Posterior cingulate gyrus (tissue), 11 donors: ENCODE measurements at regions not wholly inside any gene's neighbourhood (a gene's known extent, or its start where the extent isn't known, plus 50 kb on each side); places are given as distances from the start of the nearest gene placed in this dataset.

Experiments used
- DNase-seq, 10 donors: peaks; one replicate each; pipeline versions ENCODE4 v3.0.0 to v3.0.0-alpha.2; 2020 to 2021; ENCODE audit warnings: mixed read lengths in 3 of 10
- intact Hi-C: fragments of 100-400 bp; cut with DNase I; formaldehyde crosslinking; loops from one replicate; pipeline ENCODE4 v1.15.1; 2023

DNA sequence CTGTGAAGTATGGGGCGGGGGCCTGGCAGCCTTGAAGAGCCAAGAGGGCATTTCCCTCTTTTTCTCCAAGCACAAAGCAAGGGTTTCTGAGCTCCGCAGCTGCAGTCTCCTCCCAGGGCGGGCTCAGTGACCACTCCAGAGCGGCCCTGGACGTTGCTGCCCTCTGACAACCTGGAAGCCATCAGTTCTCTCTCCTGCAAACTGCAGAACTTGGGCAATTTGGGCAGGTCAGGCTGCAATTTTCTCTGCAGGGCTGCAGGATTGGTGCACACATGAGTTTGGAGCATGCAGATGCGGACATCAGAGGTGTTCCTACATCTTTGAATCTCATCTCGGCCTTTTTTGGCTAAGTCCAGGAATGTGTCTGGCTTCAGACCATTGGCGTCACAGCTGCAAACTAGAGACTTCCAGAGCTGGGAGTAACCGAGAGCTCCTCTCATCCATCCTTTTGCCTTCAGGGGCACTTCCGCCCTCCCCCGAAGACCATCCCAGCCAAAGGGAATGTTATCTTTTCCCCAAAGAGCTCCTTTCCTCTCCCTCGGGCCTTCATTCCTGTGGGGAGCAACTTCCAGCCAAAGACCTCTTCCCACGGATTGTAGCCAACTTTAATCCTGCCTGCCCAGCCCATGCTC is 139.6 kb upstream of the WNT4 start:
- peak in 2 of 10 donors; percentile 34 to 60 for DNase-seq
- intact Hi-C loops, result no loop called here

DNA sequence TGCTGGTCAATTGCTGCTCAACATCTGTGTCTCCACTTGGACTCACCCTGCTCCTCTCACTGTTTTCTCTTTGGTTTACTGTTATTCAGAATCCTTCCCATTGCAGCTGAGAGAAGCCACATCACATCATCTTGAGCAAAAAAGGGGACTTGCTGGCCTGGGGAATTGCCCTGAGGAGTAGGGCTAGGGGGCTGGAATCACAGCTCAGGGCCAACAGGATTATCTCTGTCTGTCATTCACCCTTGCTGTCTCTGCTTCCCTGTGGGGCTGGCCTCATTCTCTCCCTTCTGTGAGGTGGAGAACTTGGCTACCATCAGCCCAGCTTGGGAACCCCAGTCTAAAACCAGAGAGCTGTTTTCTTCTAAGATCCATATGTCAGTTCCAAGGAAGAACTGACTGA is 140.7 kb upstream of the WNT4 start:
- intact Hi-C loops, result no loop called here
- DNase-seq, result peak in 1 of 10 donors; percentile 28

DNA sequence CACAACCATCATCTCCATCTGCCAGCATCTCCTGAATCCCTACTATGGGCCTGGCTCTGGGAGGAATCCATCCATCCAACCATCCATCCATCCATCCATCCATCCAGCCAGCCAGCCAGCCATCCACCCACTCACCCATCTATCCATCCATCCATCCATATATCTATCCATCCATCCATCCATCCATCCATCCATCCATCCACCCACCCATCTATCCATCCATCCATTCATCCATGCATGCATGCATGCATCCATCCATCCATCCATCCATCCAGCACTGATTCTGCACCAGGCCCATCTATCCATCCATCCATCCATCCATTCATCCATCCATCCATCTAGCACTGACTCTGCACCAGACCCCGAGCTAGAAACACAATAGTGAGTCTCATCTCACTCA is 141.3 kb upstream of the WNT4 start:
- no peak for DNase-seq
- intact Hi-C loops, result no loop called here

DNA sequence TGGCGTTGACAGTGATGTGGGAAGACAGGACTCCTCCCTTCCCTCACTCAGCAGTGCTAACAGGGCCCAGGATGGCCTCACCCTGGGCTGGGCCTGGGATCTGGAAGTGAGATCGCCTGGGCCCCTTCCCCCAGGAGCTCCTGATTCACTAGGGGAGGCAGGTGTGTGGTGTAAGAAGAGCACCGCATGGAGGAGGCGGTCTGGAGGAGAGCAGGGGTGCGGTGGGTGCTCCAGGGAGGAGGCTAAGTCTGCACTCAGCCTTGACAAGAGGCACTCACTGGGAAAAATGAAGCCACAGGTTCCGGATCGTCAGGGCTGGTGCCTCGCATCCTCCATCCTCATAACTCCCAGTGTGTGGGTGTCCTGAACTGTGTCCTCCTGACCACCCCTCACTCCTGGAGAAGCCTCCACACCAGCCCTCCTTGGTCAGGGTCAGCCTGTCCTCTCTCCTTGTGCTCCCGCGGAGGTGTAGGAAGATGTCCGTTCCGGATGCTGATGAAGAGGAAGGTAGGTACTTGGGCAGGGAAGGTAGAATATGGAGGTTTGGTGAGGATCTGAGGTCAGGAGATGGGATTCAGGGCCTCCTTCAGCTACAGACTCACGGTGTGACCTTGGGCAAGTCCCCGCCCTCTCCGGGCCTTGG is 142.1 kb upstream of the WNT4 start:
- intact Hi-C loops, result no loop called here
- DNase-seq, result peak in 2 of 10 donors; percentile 40 to 66

DNA sequence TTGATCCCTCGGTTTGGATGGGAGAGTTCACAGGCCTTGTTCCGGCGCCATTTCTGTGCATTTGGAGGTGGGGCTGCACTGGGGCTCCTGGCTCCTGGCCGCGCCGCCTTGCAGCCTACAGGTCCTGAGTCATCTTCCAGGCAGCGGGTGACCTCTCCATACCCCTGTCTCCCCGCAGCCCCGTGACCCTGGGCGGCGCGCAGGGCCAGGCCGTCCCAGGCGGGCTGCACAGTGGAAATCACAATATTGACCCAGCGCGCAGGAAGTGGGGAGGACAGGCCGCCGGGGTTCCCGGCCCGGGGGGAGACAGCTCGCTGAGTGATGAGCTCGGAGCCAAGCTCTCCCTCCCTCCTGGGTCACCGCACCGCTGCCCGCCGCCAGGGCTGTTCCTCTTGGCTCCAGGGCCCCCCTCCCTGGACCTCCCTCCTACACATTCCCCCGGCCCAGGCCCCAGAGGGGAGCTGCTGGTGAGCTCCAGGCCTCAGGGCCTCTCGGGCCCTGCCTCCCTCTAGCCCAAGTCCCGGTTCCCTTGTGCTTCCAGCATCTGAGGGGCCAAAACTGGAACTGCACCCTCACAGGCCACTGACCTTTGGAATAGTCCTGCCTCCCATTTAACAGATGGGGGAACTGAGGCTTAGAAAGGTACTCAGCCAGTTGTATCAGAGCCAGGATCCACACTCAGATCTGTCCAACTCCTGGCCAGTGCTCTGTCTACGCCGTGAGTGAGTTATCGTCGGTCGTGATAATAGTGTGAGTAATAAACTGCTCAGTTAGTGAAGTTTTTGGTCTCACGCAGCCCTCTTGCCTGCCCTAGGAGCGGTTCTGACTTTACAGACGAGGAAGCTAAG is 142.9 kb upstream of the WNT4 start:
- peak in 1 of 10 donors; percentile 69 for DNase-seq
- intact Hi-C loops, result no loop called here

DNA sequence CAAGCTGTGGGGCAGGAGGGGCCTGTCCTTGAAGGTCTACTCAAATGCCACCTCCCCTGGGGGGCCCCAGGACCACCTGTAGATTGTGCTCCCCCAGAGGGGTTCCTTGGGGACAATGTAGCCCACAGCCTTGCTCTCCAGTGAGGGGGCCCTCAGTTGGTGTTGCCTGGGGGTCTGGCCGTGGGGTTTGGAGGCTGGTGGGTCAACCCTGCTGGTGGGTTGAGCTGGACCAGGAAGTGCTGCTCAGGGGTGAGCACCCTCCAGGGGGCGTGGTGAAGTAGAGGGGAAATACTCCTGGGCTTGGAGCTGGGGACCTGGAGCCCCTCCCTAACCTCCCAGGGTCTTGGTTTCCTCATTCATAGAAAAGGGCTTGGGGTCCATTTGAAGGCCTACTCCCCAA is 143.6 kb upstream of the WNT4 start:
- intact Hi-C loops, result no loop called here
- DNase-seq, result peak in 1 of 10 donors; percentile 76

GRCh38 chr1:22287273-22287672 is 144.4 kb upstream of the WNT4 start:
- intact Hi-C loops, result no loop called here
- DNase-seq, result no peak

DNA sequence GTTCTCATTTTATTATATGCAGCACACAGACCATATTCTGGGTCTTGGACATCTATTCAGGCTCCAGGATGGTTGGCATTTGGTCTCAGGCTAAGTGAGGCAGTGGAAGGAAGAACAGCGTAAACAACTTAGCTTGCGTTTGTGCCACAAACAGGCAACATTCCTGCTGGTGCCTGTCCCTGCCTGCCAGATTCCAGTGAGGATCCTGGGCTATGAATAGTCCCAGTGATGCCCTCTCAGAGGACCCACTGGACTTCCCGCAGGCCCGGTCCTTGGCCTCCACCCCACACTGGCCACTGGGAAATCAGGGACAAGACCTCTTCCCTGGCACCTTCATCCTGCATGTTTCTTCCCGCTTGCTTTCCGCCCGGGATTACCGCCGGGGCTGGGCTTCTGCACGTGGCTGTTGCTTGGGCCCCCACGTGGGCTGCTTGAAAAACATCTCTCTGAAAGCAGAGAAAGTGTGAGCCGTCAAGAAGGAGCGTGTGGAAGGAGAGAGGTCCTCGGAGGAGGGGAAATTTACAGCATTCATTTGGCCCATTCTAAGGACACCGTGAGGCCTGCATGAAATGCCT is 145.1 kb upstream of the WNT4 start:
- DNase-seq, result peak in 2 of 10 donors; percentile 72 to 86
- intact Hi-C loops, result no loop called here

- DNase-seq, result peak in 1 of 10 donors; percentile 18
- intact Hi-C loops, result no loop called here
Measured at GRCh38 chr1:22288593-22289241, 145.8 kb upstream of the WNT4 start.

- peak in 1 of 10 donors; percentile 40 for DNase-seq
- intact Hi-C loops, result no loop called here
Measured at GRCh38 chr1:22289307-22289995, 146.6 kb upstream of the WNT4 start.

- intact Hi-C loops, result no loop called here
- no peak for DNase-seq
Measured at GRCh38 chr1:22290157-22290556, 147.3 kb upstream of the WNT4 start.

- intact Hi-C loops, result no loop called here
- DNase-seq, result peak in 1 of 10 donors; percentile 25
Measured at GRCh38 chr1:22290611-22291010, 147.7 kb upstream of the WNT4 start.

DNA sequence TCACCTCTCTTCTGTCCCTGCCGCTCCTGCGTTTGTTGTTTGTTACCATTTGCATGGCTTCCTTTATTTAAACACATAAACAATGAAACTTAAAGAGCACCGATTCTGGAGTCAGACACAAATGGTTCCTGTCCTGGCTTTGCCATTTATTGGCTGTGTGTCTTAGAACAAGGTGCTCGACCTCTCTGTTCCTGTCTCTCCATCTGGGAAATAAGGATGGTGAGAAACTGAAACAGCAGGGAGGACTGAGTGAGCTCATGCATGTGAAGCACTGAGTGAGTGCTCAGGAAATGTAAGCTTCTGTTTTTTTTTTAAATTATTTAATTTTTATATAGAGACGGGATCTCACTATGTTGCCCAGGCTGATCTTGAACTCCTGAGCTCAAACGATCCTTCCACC is 148.2 kb upstream of the WNT4 start:
- intact Hi-C loops, result no loop called here
- DNase-seq, result no peak

GRCh38 chr1:22291494-22291893 is 148.6 kb upstream of the WNT4 start:
- DNase-seq, result peak in 1 of 10 donors; percentile 27
- intact Hi-C loops, result no loop called here

DNA sequence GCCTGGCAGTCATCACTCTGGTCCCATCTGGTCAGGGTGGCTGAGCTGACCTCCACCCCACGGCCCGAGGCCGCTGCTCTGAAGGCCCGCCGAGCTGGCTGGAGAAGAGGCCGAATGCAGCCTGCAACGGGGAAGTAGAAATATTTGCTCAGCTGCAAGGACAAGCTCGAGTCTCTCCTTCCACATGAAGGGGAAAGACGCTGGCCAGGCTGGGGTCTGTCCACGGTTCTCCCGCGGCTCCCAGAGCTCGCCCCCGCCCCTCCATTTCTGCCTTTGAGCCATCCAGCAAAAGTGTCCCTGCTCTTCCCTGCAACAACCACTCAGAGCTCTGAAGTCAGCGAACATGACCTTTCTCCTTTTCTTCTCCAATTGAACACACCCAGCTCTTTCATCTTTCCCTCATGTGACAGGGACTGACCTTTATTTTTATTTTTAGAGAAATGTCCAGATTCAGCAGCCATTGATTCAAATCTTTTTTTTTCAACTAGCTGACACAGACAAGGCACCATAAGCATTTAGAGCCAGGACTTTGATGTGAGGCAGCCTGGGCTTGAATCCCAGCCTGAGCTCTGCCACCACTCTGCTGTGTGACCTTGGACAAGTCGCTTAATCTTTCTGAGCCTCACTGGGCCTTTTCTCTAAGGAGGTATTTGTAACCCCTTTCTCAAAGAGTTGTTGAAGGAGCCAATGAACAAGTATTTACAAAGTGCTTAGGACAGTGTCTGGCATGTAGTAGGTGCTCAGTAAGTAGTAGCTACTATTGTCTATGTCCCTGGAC is 149.3 kb upstream of the WNT4 start:
- DNase-seq, result peak in 2 of 10 donors; percentile 63 to 66
- intact Hi-C loops, result no loop called here

GRCh38 chr1:22295396-22295795 is 152.5 kb upstream of the WNT4 start:
- intact Hi-C loops, result no loop called here
- DNase-seq, result no peak

DNA sequence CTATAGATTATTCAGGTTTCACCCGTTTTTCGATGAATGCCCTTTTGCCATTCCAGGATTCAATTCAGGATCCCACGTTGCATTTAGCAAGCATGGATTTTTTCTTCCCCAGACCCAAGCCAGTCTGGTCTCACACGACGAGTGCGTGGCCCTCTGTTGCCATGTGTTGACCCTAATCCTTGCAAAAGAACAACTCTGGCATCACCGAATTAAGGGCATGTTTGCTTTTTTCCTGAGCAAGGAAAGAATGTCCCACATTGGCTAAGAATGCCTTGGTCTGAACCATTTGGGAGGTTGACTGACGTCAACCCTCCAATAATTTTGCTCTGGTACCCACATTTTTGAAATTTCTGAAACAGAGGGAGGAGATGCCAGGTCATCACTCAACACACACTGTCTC is 153.0 kb upstream of the WNT4 start:
- no peak for DNase-seq
- intact Hi-C loops, result no loop called here

DNA sequence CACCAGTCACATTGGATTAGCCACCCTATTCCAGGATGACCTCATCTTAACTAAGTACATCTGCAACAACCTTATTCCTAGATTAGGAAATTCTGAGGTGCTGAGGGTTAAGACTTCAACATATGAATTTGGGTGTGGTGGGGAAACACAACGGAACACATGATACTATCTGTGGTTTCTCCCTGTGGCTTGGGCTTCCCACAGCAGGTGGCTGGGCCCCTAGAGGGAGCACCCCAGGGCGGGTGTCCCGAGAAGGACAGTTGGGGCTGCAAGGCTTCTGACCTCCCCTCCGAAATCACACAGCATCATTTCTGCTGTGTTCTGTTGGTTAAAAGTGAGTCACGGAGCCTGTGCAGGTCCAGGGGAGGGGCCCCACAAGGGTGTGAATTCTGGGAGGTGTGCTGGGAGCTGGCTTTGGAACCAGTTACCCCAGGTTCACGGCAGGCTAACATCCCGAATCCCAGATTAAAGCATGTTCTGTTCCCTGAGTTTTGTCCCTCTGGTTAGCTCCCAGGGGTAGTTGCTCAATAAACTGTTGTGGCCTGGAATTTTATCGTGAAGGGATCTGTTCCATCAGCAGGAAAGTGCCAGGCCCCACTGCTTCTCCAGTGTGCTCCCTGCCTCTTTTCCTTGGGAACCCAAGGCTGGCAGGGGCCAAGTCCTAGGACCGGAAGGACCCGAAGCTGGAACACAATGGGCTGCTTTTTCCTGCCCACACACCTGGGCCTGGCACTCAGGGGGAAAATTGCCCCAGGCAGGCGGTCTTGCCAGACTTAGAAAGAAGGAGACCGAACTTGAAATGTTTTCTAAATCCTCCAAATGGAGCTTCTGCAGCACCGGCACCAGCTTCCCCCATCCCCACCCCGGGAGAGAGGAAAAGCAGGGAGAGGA is 154.0 kb upstream of the WNT4 start:
- intact Hi-C loops, result no loop called here
- peak in 2 of 10 donors; percentile 52 to 62 for DNase-seq
